Activated naive CD8-positive, alpha-beta T cell treated with anti-CD3 and anti-CD28 coated beads, Interleukin-2, amount 10 ng/mL, durations not matched to agents 7 days and 5 days (primary cell): ENCODE measurements at regions not wholly inside any gene's neighbourhood (a gene's known extent, or its start where the extent isn't known, plus 50 kb on each side); places are given as distances from the start of the nearest gene placed in this dataset.

Experiments used
- ATAC-seq: fragments of 150-1000 bp; cut with Tn5 transposase; one replicate; pipeline ENCODE4 v1.10.0; 2021; ENCODE audit warnings: low read depth, moderate library complexity
- POLR2A ChIA-PET: fragments of 350-600 bp; sonication (Branson Sonifier 250); formaldehyde crosslinking; loops from one replicate; lab custom pipeline; 2021; ENCODE audit warnings: antibody characterized with exemption; lab: Charles Lee
- DNase-seq: peaks from one replicate; pipeline ENCODE4 v3.0.0; 2021
- H3K27ac Mint-ChIP-seq: one replicate; pipeline ENCODE4 v1.8.0; 2022; ENCODE audit warnings: mild to moderate bottlenecking, mixed read lengths
- H3K27me3 Mint-ChIP-seq: one replicate; pipeline ENCODE4 v1.8.0; 2022; ENCODE audit warnings: mild to moderate bottlenecking, moderate library complexity, mixed read lengths
- H3K36me3 Mint-ChIP-seq: one replicate; pipeline ENCODE4 v1.8.0; 2021; ENCODE audit warnings: mild to moderate bottlenecking, mixed read lengths
- H3K4me1 Mint-ChIP-seq: one replicate; pipeline ENCODE4 v1.8.0; 2021; ENCODE audit warnings: mixed read lengths
- H3K4me3 Mint-ChIP-seq: one replicate; pipeline ENCODE4 v1.8.0; 2022; ENCODE audit warnings: mild to moderate bottlenecking, moderate library complexity, mixed read lengths
- H3K9me3 Mint-ChIP-seq: one replicate; pipeline ENCODE4 v1.8.0; 2021; ENCODE audit warnings: mixed read lengths

DNA sequence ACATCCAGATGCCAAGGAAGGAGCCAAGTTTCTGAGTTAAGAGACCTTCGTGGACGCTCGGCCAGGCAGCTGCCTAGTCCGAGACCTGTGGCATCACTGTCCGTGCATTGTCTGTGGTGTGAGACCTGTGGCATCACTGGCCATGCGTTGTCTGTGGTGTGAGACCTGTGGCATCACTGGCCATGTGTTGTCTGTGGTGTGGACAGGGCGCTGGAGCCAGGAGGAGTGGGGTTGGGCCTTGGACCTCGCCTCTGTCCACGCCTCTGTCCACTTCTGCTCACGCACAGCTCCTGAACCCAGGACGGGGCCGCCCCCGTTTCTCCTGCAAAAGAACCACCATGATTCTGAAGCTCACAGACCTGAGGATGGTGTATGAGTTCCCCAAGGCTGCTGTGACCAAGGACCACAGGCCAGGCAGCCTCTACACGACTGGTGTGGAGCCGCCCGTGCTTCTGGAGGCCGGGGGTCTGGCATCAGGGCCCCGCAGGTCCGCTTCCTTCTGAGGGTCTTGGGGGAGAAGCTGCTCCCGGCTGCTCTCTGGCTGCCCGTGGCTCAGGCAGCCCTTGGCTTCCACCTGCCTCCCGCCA is 1218.3 kb downstream of the BRD1 start:
- no peak overlapping the region for H3K27ac Mint-ChIP-seq
- no peak overlapping the region for H3K4me3 Mint-ChIP-seq
- H3K4me1 Mint-ChIP-seq = no peaks in the 10 kb centered on the region
- no peaks in the 10 kb centered on the region for H3K36me3 Mint-ChIP-seq
- DNase-seq = no peak
- POLR2A ChIA-PET = no interaction called here
- no peak for ATAC-seq
- no peaks in the 10 kb centered on the region for H3K27me3 Mint-ChIP-seq
- peaks cover 11% of the 10 kb centered on the region for H3K9me3 Mint-ChIP-seq

GRCh38 chr22:48607901-48608662 is 1219.6 kb downstream of the BRD1 start:
- Mint-ChIP-seq H3K4me3 (no peak overlapping the region), H3K36me3 (no peaks in the 10 kb centered on the region), H3K27me3 (no peaks in the 10 kb centered on the region), H3K4me1 (no peaks in the 10 kb centered on the region), H3K9me3 (peaks cover 11% of the 10 kb centered on the region), H3K27ac (no peak overlapping the region)
- no peak for ATAC-seq
- POLR2A ChIA-PET = no interaction called here
- no peak for DNase-seq

DNA sequence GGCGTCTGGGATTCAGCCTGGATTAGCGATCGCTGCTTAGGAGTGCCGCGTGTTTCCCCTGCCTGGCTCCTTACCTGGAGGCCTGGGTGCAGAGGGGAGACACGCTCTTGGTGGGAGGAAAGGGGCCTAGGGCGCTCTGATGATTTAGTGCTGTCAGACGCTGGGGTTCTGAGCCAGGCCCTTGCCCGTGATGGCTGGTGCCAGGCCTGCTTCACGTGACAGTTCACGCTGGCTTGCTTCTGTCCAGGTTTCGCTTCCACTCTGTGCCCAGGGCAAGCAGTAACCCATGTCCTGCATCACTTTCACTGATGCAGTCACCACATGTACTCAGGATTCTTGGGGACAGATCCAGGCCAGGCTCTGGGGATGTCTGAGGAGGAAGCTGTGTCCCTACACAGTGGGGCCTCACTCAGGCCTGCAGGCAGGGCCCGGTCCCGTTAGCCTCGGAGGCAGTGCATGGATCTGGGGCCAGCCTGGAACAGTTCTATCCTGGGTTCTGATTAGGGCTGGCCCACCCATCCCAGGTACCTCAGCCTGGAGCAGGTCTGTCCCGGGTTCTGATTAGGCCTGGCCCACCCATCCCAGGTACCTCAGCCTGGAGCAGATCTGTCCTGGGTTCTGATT is 1220.9 kb downstream of the BRD1 start:
- Mint-ChIP-seq H3K9me3 (peaks cover 11% of the 10 kb centered on the region), H3K4me3 (no peak overlapping the region), H3K27ac (no peak overlapping the region), H3K36me3 (no peaks in the 10 kb centered on the region), H3K4me1 (no peaks in the 10 kb centered on the region), H3K27me3 (no peaks in the 10 kb centered on the region)
- DNase-seq = no peak
- no peak for ATAC-seq
- POLR2A ChIA-PET = no interaction called here

DNA sequence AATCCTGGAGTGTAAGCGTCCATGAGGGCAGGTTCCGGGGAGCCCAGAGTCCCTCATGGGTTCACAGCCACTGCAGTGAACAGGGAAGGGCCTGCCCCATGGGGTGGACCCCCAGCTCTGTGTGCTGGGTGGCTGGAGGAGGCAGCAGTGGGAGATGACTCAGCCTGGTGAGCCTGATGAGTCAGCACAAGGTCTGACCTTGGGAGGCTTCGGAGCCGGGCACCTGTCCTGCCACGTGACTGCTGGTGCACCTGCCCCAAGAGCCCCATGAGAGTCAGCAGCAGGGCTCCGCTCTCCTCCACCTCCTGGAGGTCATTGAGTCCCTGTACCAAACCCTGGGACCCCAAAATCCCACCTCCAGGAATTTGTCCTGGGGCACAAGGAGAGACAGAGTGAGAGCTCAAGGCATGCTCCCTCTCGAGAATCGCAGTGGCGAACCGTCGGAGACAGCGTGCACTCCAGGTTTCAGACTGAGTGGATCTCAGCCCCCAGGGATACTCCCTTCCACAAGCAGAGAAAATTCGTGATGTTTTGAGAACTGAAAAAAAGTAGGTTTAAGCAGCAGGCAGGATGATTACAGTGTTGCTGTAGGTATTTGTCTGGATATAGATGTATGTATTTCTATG is 1221.7 kb downstream of the BRD1 start:
- Mint-ChIP-seq H3K27me3 (no peaks in the 10 kb centered on the region), H3K36me3 (no peaks in the 10 kb centered on the region), H3K4me1 (no peaks in the 10 kb centered on the region), H3K27ac (no peak overlapping the region), H3K4me3 (no peak overlapping the region), H3K9me3 (peaks cover 11% of the 10 kb centered on the region)
- POLR2A ChIA-PET = no interaction called here
- ATAC-seq (no peak), DNase-seq (no peak)

- H3K9me3 Mint-ChIP-seq = peaks cover 11% of the 10 kb centered on the region
- H3K27ac Mint-ChIP-seq = no peak overlapping the region
- ATAC-seq = no peak
- no peaks in the 10 kb centered on the region for H3K36me3 Mint-ChIP-seq
- H3K27me3 Mint-ChIP-seq = no peaks in the 10 kb centered on the region
- POLR2A ChIA-PET = no interaction called here
- H3K4me1 Mint-ChIP-seq = no peaks in the 10 kb centered on the region
- DNase-seq = no peak
- no peak overlapping the region for H3K4me3 Mint-ChIP-seq
Measured at GRCh38 chr22:48605125-48605524, 1222.5 kb downstream of the BRD1 start.

DNA sequence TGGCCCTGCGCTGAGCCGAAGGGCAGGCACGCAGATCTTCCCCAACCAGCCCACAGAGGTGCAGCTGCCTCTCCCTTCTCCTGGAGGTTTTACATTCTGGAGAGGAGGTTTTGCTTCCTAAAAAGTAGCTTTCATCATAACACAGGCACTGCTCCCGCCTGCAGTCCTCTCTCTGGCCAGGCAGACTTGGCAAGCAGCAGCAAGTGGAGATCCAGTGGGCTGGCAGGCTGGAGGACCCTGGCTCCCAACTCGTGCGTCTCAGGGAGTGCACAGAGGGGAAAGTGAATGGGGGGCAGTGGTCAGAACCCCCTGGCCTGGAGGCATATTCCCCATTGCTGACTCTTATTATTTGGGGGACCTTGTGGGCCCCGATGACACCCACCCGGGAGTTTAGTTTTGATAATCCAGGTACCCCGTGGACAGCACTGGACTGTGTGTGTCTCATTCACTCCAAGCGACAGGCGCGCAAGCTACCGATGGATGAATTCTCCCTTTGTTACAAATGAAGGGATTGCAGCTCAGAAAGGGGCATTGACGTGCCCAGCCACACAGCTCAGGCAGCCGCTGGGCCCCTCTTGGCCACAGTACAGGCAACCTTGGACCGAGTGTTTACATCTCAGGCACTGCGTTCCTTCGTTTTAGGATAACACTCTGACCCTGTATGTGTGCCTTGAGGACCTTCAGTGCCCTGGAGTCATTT is 1223.9 kb downstream of the BRD1 start:
- Mint-ChIP-seq H3K36me3 (no peaks in the 10 kb centered on the region), H3K4me1 (no peaks in the 10 kb centered on the region), H3K27me3 (no peaks in the 10 kb centered on the region), H3K27ac (no peak overlapping the region), H3K9me3 (peaks cover 11% of the 10 kb centered on the region), H3K4me3 (no peak overlapping the region)
- POLR2A ChIA-PET = no interaction called here
- no peak for ATAC-seq
- DNase-seq = no peak

DNA sequence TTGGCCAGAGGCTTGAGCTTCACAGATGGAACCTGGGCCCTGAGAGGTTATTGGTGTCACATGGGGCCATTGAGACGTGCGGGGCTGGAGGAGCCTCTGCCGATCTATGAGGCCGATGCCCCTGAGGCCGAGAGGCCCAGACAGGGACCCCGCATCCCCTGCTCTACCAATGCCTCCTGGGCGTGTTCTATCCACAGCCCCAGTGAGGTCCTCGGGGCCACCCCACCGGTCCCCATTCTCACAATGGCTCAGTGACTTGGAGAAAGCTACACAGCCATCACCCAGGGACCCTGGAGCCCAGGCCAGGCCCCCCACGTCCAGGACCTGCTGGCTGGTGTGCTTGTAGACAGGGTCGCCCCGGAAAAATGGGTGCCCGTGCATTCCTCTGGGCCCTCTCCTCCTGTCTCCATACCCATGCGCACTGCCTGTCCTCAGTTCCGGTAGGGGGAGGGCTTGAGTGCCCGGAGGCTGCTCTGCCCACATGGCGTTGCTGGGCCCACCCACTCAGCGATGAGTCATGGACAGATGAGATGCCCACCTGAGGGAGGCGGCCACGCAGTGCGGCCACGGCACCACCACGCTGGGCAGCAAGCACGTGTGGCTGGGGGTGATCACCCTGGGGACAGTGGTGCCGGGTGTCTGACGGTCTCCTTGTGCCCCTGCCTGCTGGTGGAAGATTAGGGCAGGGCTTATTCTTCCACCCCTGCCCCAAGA is 1224.7 kb downstream of the BRD1 start:
- no peak for DNase-seq
- Mint-ChIP-seq H3K36me3 (no peaks in the 10 kb centered on the region), H3K9me3 (peaks cover 12% of the 10 kb centered on the region), H3K27me3 (no peaks in the 10 kb centered on the region), H3K27ac (no peak overlapping the region), H3K4me3 (no peak overlapping the region), H3K4me1 (no peaks in the 10 kb centered on the region)
- POLR2A ChIA-PET = no interaction called here
- no peak for ATAC-seq

DNA sequence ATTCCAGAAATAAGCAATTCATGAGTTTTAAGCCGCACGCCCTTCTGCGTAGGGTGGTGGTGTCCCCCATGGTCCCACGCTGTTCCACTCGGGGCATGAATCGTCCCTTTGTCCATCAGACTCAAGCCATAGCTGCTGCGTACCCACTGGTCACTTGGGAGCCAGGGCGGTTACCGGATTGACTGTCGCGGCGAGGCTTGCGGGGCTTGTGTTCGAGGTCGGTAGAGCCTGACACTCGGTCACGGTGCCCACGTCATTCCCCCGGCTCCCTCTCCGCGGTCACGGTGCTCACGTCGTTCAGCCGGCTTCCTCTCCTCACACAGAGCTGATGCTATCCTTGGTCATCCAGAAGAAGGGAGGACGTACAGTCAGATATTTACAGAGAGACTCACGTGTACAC is 1227.0 kb downstream of the BRD1 start:
- POLR2A ChIA-PET = no interaction called here
- Mint-ChIP-seq H3K4me1 (no peaks in the 10 kb centered on the region), H3K36me3 (no peaks in the 10 kb centered on the region), H3K27me3 (no peaks in the 10 kb centered on the region), H3K27ac (no peak overlapping the region), H3K4me3 (no peak overlapping the region), H3K9me3 (peaks cover 9% of the 10 kb centered on the region)
- no peak for DNase-seq
- no peak for ATAC-seq

- Mint-ChIP-seq H3K27ac (no peak overlapping the region), H3K36me3 (no peaks in the 10 kb centered on the region), H3K4me1 (no peaks in the 10 kb centered on the region), H3K4me3 (no peak overlapping the region), H3K9me3 (peaks cover 9% of the 10 kb centered on the region), H3K27me3 (no peaks in the 10 kb centered on the region)
- DNase-seq (no peak), ATAC-seq (no peak)
- POLR2A ChIA-PET = no interaction called here
Measured at GRCh38 chr22:48600171-48600570, 1227.5 kb downstream of the BRD1 start.

DNA sequence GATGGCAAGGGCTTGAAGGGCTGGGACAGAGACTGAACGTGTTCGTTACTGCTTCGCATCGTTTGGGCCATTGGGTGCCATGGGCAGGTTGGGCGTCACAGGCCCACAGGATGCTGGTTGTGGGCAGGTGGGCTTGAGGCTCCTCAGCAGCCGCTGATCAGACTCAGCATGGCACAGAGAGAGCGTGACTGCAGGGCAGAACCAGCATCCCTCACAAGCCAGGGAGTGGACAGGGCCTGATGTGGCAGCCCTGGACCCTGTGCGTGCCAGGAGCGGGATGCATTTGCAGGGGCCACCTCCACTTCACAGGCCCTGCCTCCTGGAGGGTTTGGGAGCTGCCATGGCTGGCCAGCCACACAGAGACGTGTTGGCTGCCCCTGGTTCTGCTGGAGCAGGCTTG is 1228.3 kb downstream of the BRD1 start:
- Mint-ChIP-seq H3K27me3 (no peaks in the 10 kb centered on the region), H3K4me3 (no peak overlapping the region), H3K4me1 (no peaks in the 10 kb centered on the region), H3K27ac (no peak overlapping the region), H3K9me3 (peaks cover 4% of the 10 kb centered on the region), H3K36me3 (no peaks in the 10 kb centered on the region)
- POLR2A ChIA-PET = no interaction called here
- no peak for ATAC-seq
- no peak for DNase-seq

GRCh38 chr22:48596111-48596850 is 1231.4 kb downstream of the BRD1 start:
- Mint-ChIP-seq H3K27ac (no peak overlapping the region), H3K4me1 (no peaks in the 10 kb centered on the region), H3K27me3 (no peaks in the 10 kb centered on the region), H3K4me3 (no peak overlapping the region), H3K36me3 (no peaks in the 10 kb centered on the region), H3K9me3 (peaks cover 4% of the 10 kb centered on the region)
- ATAC-seq (no peak), DNase-seq (no peak)
- POLR2A ChIA-PET = no interaction called here

- Mint-ChIP-seq H3K27ac (no peak overlapping the region), H3K36me3 (no peaks in the 10 kb centered on the region), H3K27me3 (no peaks in the 10 kb centered on the region), H3K4me3 (no peak overlapping the region), H3K4me1 (no peaks in the 10 kb centered on the region), H3K9me3 (peaks cover 4% of the 10 kb centered on the region)
- DNase-seq (no peak), ATAC-seq (no peak)
- POLR2A ChIA-PET = no interaction called here
Measured at GRCh38 chr22:48595511-48595905, 1232.2 kb downstream of the BRD1 start.
